ENCODE measurements at regions not wholly inside any gene's neighbourhood (a gene's known extent, or its start where the extent isn't known, plus 50 kb on each side); places are given as distances from the start of the nearest gene placed in this dataset.
"Not testable (repeated sequence)": the region's sequence is repeated elsewhere in the genome, so short reads cannot be mapped to it uniquely, and the experiment has no call there.

GRCh38 chr4:9110700-9111099 lies 59.5 kb upstream of the FAM90A26 start:
- H3K27me3 ChIP-seq (ENCODE audit: control insufficient read depth in 5 of 5, insufficient read depth in 4 of 5, low read length in 5 of 5); H3K27ac ChIP-seq (ENCODE audit: low read depth, low read length); H3K9me3 ChIP-seq (ENCODE audit: control insufficient read depth in 5 of 5, low read length in 5 of 5); H3K4me1 ChIP-seq (ENCODE audit: control insufficient read depth in 5 of 5, insufficient read depth in 5 of 5, low read length in 5 of 5); H3K9ac ChIP-seq (ENCODE audit: low read length in 5 of 5); H3K36me3 ChIP-seq (ENCODE audit: control insufficient read depth in 5 of 5, insufficient read depth in 5 of 5, low read length in 5 of 5); H3K4me3 ChIP-seq (ENCODE audit: low read depth in 1 of 5, low read length in 5 of 5): not testable (repeated sequence)

- H3K4me3 ChIP-seq (ENCODE audit: low read depth in 1 of 5, low read length in 5 of 5); H3K9ac ChIP-seq (ENCODE audit: low read length in 5 of 5); H3K4me1 ChIP-seq (ENCODE audit: control insufficient read depth in 5 of 5, insufficient read depth in 5 of 5, low read length in 5 of 5); H3K36me3 ChIP-seq (ENCODE audit: control insufficient read depth in 5 of 5, insufficient read depth in 5 of 5, low read length in 5 of 5); H3K27ac ChIP-seq (ENCODE audit: low read depth, low read length); H3K9me3 ChIP-seq (ENCODE audit: control insufficient read depth in 5 of 5, low read length in 5 of 5); H3K27me3 ChIP-seq (ENCODE audit: control insufficient read depth in 5 of 5, insufficient read depth in 4 of 5, low read length in 5 of 5): not testable (repeated sequence)
These were observed 67.1 kb upstream of the FAM90A26 start for GRCh38 chr4:9103148-9103524.

- not testable (repeated sequence) for H3K4me1 ChIP-seq (ENCODE audit: control insufficient read depth in 5 of 5, insufficient read depth in 5 of 5, low read length in 5 of 5); H3K36me3 ChIP-seq (ENCODE audit: control insufficient read depth in 5 of 5, insufficient read depth in 5 of 5, low read length in 5 of 5); H3K9me3 ChIP-seq (ENCODE audit: control insufficient read depth in 5 of 5, low read length in 5 of 5); H3K27ac ChIP-seq (ENCODE audit: low read depth, low read length); H3K4me3 ChIP-seq (ENCODE audit: low read depth in 1 of 5, low read length in 5 of 5); H3K27me3 ChIP-seq (ENCODE audit: control insufficient read depth in 5 of 5, insufficient read depth in 4 of 5, low read length in 5 of 5); H3K9ac ChIP-seq (ENCODE audit: low read length in 5 of 5)
These were observed 67.6 kb upstream of the FAM90A26 start for GRCh38 chr4:9102471-9103147.

GRCh38 chr4:9096330-9096729 lies 73.9 kb upstream of the FAM90A26 start:
- not testable (repeated sequence) for H3K9ac ChIP-seq (ENCODE audit: low read length in 5 of 5); H3K36me3 ChIP-seq (ENCODE audit: control insufficient read depth in 5 of 5, insufficient read depth in 5 of 5, low read length in 5 of 5); H3K4me3 ChIP-seq (ENCODE audit: low read depth in 1 of 5, low read length in 5 of 5); H3K27me3 ChIP-seq (ENCODE audit: control insufficient read depth in 5 of 5, insufficient read depth in 4 of 5, low read length in 5 of 5); H3K9me3 ChIP-seq (ENCODE audit: control insufficient read depth in 5 of 5, low read length in 5 of 5); H3K27ac ChIP-seq (ENCODE audit: low read depth, low read length); H3K4me1 ChIP-seq (ENCODE audit: control insufficient read depth in 5 of 5, insufficient read depth in 5 of 5, low read length in 5 of 5)

DNA sequence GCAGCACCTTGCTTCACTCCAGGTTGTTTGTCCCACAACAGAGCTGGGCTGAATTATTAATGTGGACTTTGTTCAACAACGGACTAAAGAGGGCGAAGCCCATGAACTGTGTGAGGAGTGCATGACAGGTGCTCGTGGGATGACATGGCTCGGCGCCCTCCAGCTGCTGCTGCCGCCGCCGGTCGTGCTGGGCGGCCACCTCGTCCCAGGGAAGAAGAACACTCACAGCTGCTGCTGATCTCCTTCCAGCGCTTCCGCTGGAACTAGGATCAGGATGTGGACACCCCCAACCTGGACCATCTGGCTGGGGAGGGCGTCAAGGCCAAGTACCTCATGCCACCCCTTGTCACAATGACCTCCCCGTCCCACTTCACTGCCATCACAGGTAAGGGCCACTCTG lies 91.4 kb upstream of the FAM90A26 start:
- not testable (repeated sequence) for H3K27me3 ChIP-seq (ENCODE audit: control insufficient read depth in 5 of 5, insufficient read depth in 4 of 5, low read length in 5 of 5); H3K4me3 ChIP-seq (ENCODE audit: low read depth in 1 of 5, low read length in 5 of 5); H3K36me3 ChIP-seq (ENCODE audit: control insufficient read depth in 5 of 5, insufficient read depth in 5 of 5, low read length in 5 of 5)

DNA sequence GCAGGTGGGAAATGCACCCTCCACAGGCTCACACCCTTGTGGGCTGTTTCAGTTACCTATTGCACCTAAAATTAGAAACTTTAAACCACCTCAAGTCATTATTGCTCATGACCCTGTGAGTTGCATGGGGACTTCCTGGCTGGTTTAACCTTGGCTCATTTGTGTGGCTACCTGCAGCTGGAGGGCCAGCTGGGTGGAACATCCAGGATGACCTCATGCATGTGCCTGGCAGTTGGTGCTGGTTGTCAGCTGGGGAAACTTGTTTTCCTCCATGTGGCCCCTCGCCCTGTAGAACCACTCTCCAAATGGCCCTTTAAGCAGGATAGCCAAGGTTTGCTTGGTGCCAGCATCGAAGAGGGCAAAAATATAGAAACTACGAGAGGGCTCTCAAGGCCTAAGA lies 93.2 kb upstream of the FAM90A26 start:
- H3K27me3 ChIP-seq (ENCODE audit: control insufficient read depth in 5 of 5, insufficient read depth in 4 of 5, low read length in 5 of 5); H3K9ac ChIP-seq (ENCODE audit: low read length in 5 of 5): not testable (repeated sequence)

More for the DNA sequence above, 91.4 kb upstream of the FAM90A26 start:
- not testable (repeated sequence) for H3K9ac ChIP-seq (ENCODE audit: low read length in 5 of 5); H3K9me3 ChIP-seq (ENCODE audit: control insufficient read depth in 5 of 5, low read length in 5 of 5); H3K4me1 ChIP-seq (ENCODE audit: control insufficient read depth in 5 of 5, insufficient read depth in 5 of 5, low read length in 5 of 5); H3K27ac ChIP-seq (ENCODE audit: low read depth, low read length)

GRCh38 chr4:9076486-9076885 lies 93.7 kb upstream of the FAM90A26 start:
- H3K36me3 ChIP-seq (ENCODE audit: control insufficient read depth in 5 of 5, insufficient read depth in 5 of 5, low read length in 5 of 5); H3K9ac ChIP-seq (ENCODE audit: low read length in 5 of 5); H3K4me3 ChIP-seq (ENCODE audit: low read depth in 1 of 5, low read length in 5 of 5); H3K27ac ChIP-seq (ENCODE audit: low read depth, low read length); H3K9me3 ChIP-seq (ENCODE audit: control insufficient read depth in 5 of 5, low read length in 5 of 5); H3K4me1 ChIP-seq (ENCODE audit: control insufficient read depth in 5 of 5, insufficient read depth in 5 of 5, low read length in 5 of 5); H3K27me3 ChIP-seq (ENCODE audit: control insufficient read depth in 5 of 5, insufficient read depth in 4 of 5, low read length in 5 of 5): not testable (repeated sequence)

More for the DNA sequence above, 93.2 kb upstream of the FAM90A26 start:
- H3K36me3 ChIP-seq (ENCODE audit: control insufficient read depth in 5 of 5, insufficient read depth in 5 of 5, low read length in 5 of 5); H3K9me3 ChIP-seq (ENCODE audit: control insufficient read depth in 5 of 5, low read length in 5 of 5); H3K27ac ChIP-seq (ENCODE audit: low read depth, low read length); H3K4me3 ChIP-seq (ENCODE audit: low read depth in 1 of 5, low read length in 5 of 5); H3K4me1 ChIP-seq (ENCODE audit: control insufficient read depth in 5 of 5, insufficient read depth in 5 of 5, low read length in 5 of 5): not testable (repeated sequence)

- H3K9me3 ChIP-seq (ENCODE audit: control insufficient read depth in 5 of 5, low read length in 5 of 5); H3K36me3 ChIP-seq (ENCODE audit: control insufficient read depth in 5 of 5, insufficient read depth in 5 of 5, low read length in 5 of 5); H3K4me3 ChIP-seq (ENCODE audit: low read depth in 1 of 5, low read length in 5 of 5); H3K9ac ChIP-seq (ENCODE audit: low read length in 5 of 5); H3K27ac ChIP-seq (ENCODE audit: low read depth, low read length); H3K4me1 ChIP-seq (ENCODE audit: control insufficient read depth in 5 of 5, insufficient read depth in 5 of 5, low read length in 5 of 5); H3K27me3 ChIP-seq (ENCODE audit: control insufficient read depth in 5 of 5, insufficient read depth in 4 of 5, low read length in 5 of 5): not testable (repeated sequence)
These were observed 96.8 kb upstream of the FAM90A26 start for GRCh38 chr4:9073371-9073770.

- H3K36me3 ChIP-seq (ENCODE audit: control insufficient read depth in 5 of 5, insufficient read depth in 5 of 5, low read length in 5 of 5); H3K27ac ChIP-seq (ENCODE audit: low read depth, low read length); H3K4me1 ChIP-seq (ENCODE audit: control insufficient read depth in 5 of 5, insufficient read depth in 5 of 5, low read length in 5 of 5); H3K9ac ChIP-seq (ENCODE audit: low read length in 5 of 5); H3K27me3 ChIP-seq (ENCODE audit: control insufficient read depth in 5 of 5, insufficient read depth in 4 of 5, low read length in 5 of 5); H3K4me3 ChIP-seq (ENCODE audit: low read depth in 1 of 5, low read length in 5 of 5); H3K9me3 ChIP-seq (ENCODE audit: control insufficient read depth in 5 of 5, low read length in 5 of 5): not testable (repeated sequence)
These were observed 97.5 kb upstream of the FAM90A26 start for GRCh38 chr4:9072521-9073220.

GRCh38 chr4:9067923-9068322 lies 102.3 kb upstream of the FAM90A26 start:
- H3K9ac ChIP-seq (ENCODE audit: low read length in 5 of 5); H3K27me3 ChIP-seq (ENCODE audit: control insufficient read depth in 5 of 5, insufficient read depth in 4 of 5, low read length in 5 of 5); H3K36me3 ChIP-seq (ENCODE audit: control insufficient read depth in 5 of 5, insufficient read depth in 5 of 5, low read length in 5 of 5); H3K4me1 ChIP-seq (ENCODE audit: control insufficient read depth in 5 of 5, insufficient read depth in 5 of 5, low read length in 5 of 5); H3K27ac ChIP-seq (ENCODE audit: low read depth, low read length); H3K4me3 ChIP-seq (ENCODE audit: low read depth in 1 of 5, low read length in 5 of 5); H3K9me3 ChIP-seq (ENCODE audit: control insufficient read depth in 5 of 5, low read length in 5 of 5): not testable (repeated sequence)
